Body of pancreas (tissue), 4 donors: ENCODE measurements at regions not wholly inside any gene's neighbourhood (a gene's known extent, or its start where the extent isn't known, plus 50 kb on each side); places are given as distances from the start of the nearest gene placed in this dataset.

Source experiments
- ATAC-seq: fragments of 150-250 bp; one replicate; pipeline ENCODE4 v1.9.1; 2016
- DNase-seq, 4 donors: peaks; one replicate each; pipeline ENCODE4 v3.0.0-alpha.2; 2019
- H3K27ac ChIP-seq, 4 donors: fragments of 200-600 bp; sonication (generic); 1 replicate in 3 of 4; 2 replicates in 1 of 4; pipeline versions ENCODE4 v1.5.1 to v1.6.1; 2016 to 2019; ENCODE audit warnings: mild to moderate bottlenecking in 1 of 4, mixed read lengths in 1 of 4, moderate library complexity in 1 of 4
- H3K27me3 ChIP-seq, 2 donors: fragments of 200-600 bp; sonication (generic); one replicate each; pipeline ENCODE4 v1.6.0; 2016; ENCODE audit warnings: mild to moderate bottlenecking in 1 of 2
- H3K36me3 ChIP-seq, 2 donors: fragments of 200-600 bp; sonication (generic); replicated peaks in 1 of 2; 2 replicates each; pipeline ENCODE4 v1.5.1; 2016; ENCODE audit warnings: low read depth in 2 of 2; ENCODE audit not compliant: insufficient read depth in 1 of 2
- H3K4me1 ChIP-seq: fragments of 200-600 bp; sonication (generic); one replicate; pipeline ENCODE4 v1.6.0; 2016
- H3K4me3 ChIP-seq, 2 donors: fragments of 200-600 bp; sonication (generic); 1 replicate in 1 of 2; 2 replicates in 1 of 2; pipeline ENCODE4 v1.5.1; 2016 to 2019
- H3K9me3 ChIP-seq, 3 donors: fragments of 200-600 bp; sonication (generic); 1 replicate in 2 of 3; 2 replicates in 1 of 3; pipeline ENCODE4 v1.5.1; 2016
- CTCF ChIP-seq, 7 experiments: fragments of 450-650 bp in 4 of 7; fragments of 200-600 bp in 3 of 7; sonication (generic) in 3 of 7; IDR thresholded peaks; one replicate each; pipeline ENCODE4 v1.5.1; 2016 to 2019; ENCODE audit warnings: antibody characterized with exemption in 7 of 7
- POLR2A ChIP-seq, 3 donors: fragments of 450-650 bp; IDR thresholded peaks; one replicate each; pipeline ENCODE4 v1.6.1; 2016; ENCODE audit warnings: antibody characterized with exemption in 3 of 3, mild to moderate bottlenecking in 2 of 3
- WGBS, 2 donors: methylation state at CpG; one replicate each; pipeline ENCODE4 v1.1.5; 2017; 5-methylcytosine and 5-hydroxymethylcytosine counted together
- intact Hi-C: fragments of 100-400 bp; cut with DNase I; formaldehyde crosslinking; loops from one replicate; pipeline ENCODE4 v1.15.1; 2023

- no peak overlapping the region for H3K4me3 ChIP-seq
- no peak for ATAC-seq
- H3K27ac ChIP-seq: no peak overlapping the region
- no peaks in the 10 kb centered on the region for H3K36me3 ChIP-seq
- no peaks in the 10 kb centered on the region for H3K27me3 ChIP-seq
- H3K4me1 ChIP-seq: no peaks in the 10 kb centered on the region
- TF ChIP-seq CTCF (IDR thresholded peaks at IDR 0.05) (no peak), POLR2A (IDR thresholded peaks at IDR 0.05) (no peak)
- no peaks in the 10 kb centered on the region for H3K9me3 ChIP-seq
- intact Hi-C loops: no loop called here
- 43 to 47% methylated on average over 2 of the region's 2 CpGs for WGBS, 2 donors
- DNase-seq: no peak
Measured at GRCh38 chr6:132072271-132072670, 121.1 kb upstream of the CCN2 start.

- Histone ChIP-seq H3K27me3 (no peaks in the 10 kb centered on the region), H3K27ac (no peak overlapping the region), H3K9me3 (no peaks in the 10 kb centered on the region), H3K4me3 (no peak overlapping the region), H3K36me3 (no peaks in the 10 kb centered on the region), H3K4me1 (no peaks in the 10 kb centered on the region)
- intact Hi-C loops: no loop called here
- WGBS, 2 donors: 64 to 75% methylated on average over 1 of the region's 1 CpG
- TF ChIP-seq CTCF (IDR thresholded peaks at IDR 0.05) (no peak), POLR2A (IDR thresholded peaks at IDR 0.05) (no peak)
- DNase-seq (no peak), ATAC-seq (no peak)
Measured at GRCh38 chr6:132070356-132070755, 119.2 kb upstream of the CCN2 start.

DNA sequence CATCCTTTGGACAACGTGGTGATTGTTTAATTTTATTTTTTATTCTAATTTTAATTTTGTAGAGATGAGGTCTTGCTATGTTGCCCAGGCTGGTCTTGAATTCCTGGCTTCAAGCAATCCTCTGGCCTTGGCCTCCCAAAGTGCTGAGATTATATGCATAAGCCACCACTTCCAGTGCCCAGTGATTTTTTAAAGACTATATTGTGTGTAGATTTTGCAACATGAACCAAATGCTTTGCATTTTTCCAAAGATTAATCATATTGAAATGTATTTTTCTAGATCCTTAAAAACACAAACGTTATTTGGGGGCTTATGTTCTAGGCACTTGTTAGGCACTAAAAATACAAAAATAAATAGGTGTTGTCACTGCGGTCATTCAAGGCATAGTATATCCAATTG is 117.6 kb upstream of the CCN2 start:
- Histone ChIP-seq H3K9me3 (no peaks in the 10 kb centered on the region), H3K27ac (no peak overlapping the region), H3K4me3 (no peak overlapping the region), H3K36me3 (no peaks in the 10 kb centered on the region), H3K4me1 (no peaks in the 10 kb centered on the region), H3K27me3 (no peaks in the 10 kb centered on the region)
- WGBS, 2 donors: 60 to 66% methylated on average over 3 of the region's 3 CpGs
- intact Hi-C loops: no loop called here
- no peak for ATAC-seq
- no peak for TF ChIP-seq CTCF (IDR thresholded peaks at IDR 0.05)
- no peak for TF ChIP-seq POLR2A (IDR thresholded peaks at IDR 0.05)
- DNase-seq: no peak

- H3K9me3 ChIP-seq: no peaks in the 10 kb centered on the region
- H3K27me3 ChIP-seq: no peaks in the 10 kb centered on the region
- no peak for DNase-seq
- no peak overlapping the region for H3K4me3 ChIP-seq
- H3K4me1 ChIP-seq: no peaks in the 10 kb centered on the region
- 51 to 61% methylated on average over 4 of the region's 4 CpGs for WGBS, 2 donors
- TF ChIP-seq CTCF (IDR thresholded peaks at IDR 0.05) (no peak), POLR2A (IDR thresholded peaks at IDR 0.05) (no peak)
- H3K36me3 ChIP-seq: no peaks in the 10 kb centered on the region
- ATAC-seq: no peak
- intact Hi-C loops: no loop called here
- H3K27ac ChIP-seq: no peak overlapping the region
Measured at GRCh38 chr6:132067286-132067685, 116.1 kb upstream of the CCN2 start.

GRCh38 chr6:132065556-132065955 is 114.4 kb upstream of the CCN2 start:
- intact Hi-C loops: no loop called here
- H3K36me3 ChIP-seq: no peaks in the 10 kb centered on the region
- DNase-seq: no peak

More at GRCh38 chr6:132065556-132065955, 114.4 kb upstream of the CCN2 start:
- Histone ChIP-seq H3K4me1 (no peaks in the 10 kb centered on the region), H3K9me3 (no peaks in the 10 kb centered on the region), H3K27me3 (no peaks in the 10 kb centered on the region), H3K27ac (no peak overlapping the region), H3K4me3 (no peak overlapping the region)
- no peak for TF ChIP-seq CTCF (IDR thresholded peaks at IDR 0.05)
- WGBS, 2 donors: 61% methylated on average over 2 of the region's 2 CpGs
- ATAC-seq: no peak
